ENCODE measurements at regions not wholly inside any gene's neighbourhood (a gene's known extent, or its start where the extent isn't known, plus 50 kb on each side); places are given as distances from the start of the nearest gene placed in this dataset.

GRCh38 chr5:87940775-87941174 lies 327.9 kb downstream of the TMEM161B start:
- Mint-ChIP-seq H3K36me3 (no peaks in the 10 kb centered on the region), H3K4me1 (ENCODE audit: unreplicated experiment) (peaks cover 10% of the 10 kb centered on the region), H3K9me3 (no peaks in the 10 kb centered on the region), H3K4me3 (no peak overlapping the region), H3K27me3 (no peaks in the 10 kb centered on the region), H3K27ac (no peak overlapping the region)
- TF ChIP-seq CTCF (conservative IDR thresholded peaks at IDR 0.05), result no peak
- no peak for DNase-seq (ENCODE audit: extremely low spot score, unreplicated experiment)

GRCh38 chr5:87936667-87937066 lies 332.0 kb downstream of the TMEM161B start:
- Mint-ChIP-seq H3K27me3 (no peaks in the 10 kb centered on the region), H3K36me3 (no peaks in the 10 kb centered on the region), H3K9me3 (no peaks in the 10 kb centered on the region), H3K4me1 (ENCODE audit: unreplicated experiment) (no peaks in the 10 kb centered on the region), H3K27ac (no peak overlapping the region), H3K4me3 (no peak overlapping the region)
- TF ChIP-seq CTCF (conservative IDR thresholded peaks at IDR 0.05), result no peak
- no peak for DNase-seq (ENCODE audit: extremely low spot score, unreplicated experiment)

GRCh38 chr5:87924436-87924835 lies 344.2 kb downstream of the TMEM161B start:
- Mint-ChIP-seq H3K4me3 (no peak overlapping the region), H3K9me3 (no peaks in the 10 kb centered on the region), H3K4me1 (ENCODE audit: unreplicated experiment) (no peaks in the 10 kb centered on the region), H3K36me3 (no peaks in the 10 kb centered on the region), H3K27ac (no peak overlapping the region), H3K27me3 (no peaks in the 10 kb centered on the region)
- no peak for TF ChIP-seq CTCF (conservative IDR thresholded peaks at IDR 0.05)
- no peak for DNase-seq (ENCODE audit: extremely low spot score, unreplicated experiment)

- Mint-ChIP-seq H3K36me3 (no peaks in the 10 kb centered on the region), H3K27ac (no peak overlapping the region), H3K9me3 (peaks cover 7% of the 10 kb centered on the region), H3K27me3 (no peaks in the 10 kb centered on the region), H3K4me3 (no peak overlapping the region), H3K4me1 (ENCODE audit: unreplicated experiment) (no peaks in the 10 kb centered on the region)
- TF ChIP-seq CTCF (conservative IDR thresholded peaks at IDR 0.05), result no peak
- no peak for DNase-seq (ENCODE audit: extremely low spot score, unreplicated experiment)
These were observed 352.3 kb downstream of the TMEM161B start for GRCh38 chr5:87916320-87916719.

- Mint-ChIP-seq H3K9me3 (peaks cover 7% of the 10 kb centered on the region), H3K27me3 (no peaks in the 10 kb centered on the region), H3K27ac (no peak overlapping the region), H3K4me1 (ENCODE audit: unreplicated experiment) (no peaks in the 10 kb centered on the region), H3K36me3 (no peaks in the 10 kb centered on the region), H3K4me3 (no peak overlapping the region)
- no peak for TF ChIP-seq CTCF (conservative IDR thresholded peaks at IDR 0.05)
- DNase-seq (ENCODE audit: extremely low spot score, unreplicated experiment), result no peak
These were observed 356.2 kb downstream of the TMEM161B start for GRCh38 chr5:87912419-87912818.

- no peaks in the 10 kb centered on the region for H3K27me3 Mint-ChIP-seq
- TF ChIP-seq CTCF (conservative IDR thresholded peaks at IDR 0.05), result no peak
These were observed 359.3 kb downstream of the TMEM161B start for GRCh38 chr5:87909382-87909781.

More at GRCh38 chr5:87909382-87909781, 359.3 kb downstream of the TMEM161B start:
- H3K36me3 Mint-ChIP-seq, result no peaks in the 10 kb centered on the region
- DNase-seq (ENCODE audit: extremely low spot score, unreplicated experiment), result no peak
- no peaks in the 10 kb centered on the region for H3K4me1 Mint-ChIP-seq (ENCODE audit: unreplicated experiment)
- no peak overlapping the region for H3K27ac Mint-ChIP-seq
- H3K4me3 Mint-ChIP-seq, result no peak overlapping the region
- peaks cover 7% of the 10 kb centered on the region for H3K9me3 Mint-ChIP-seq

Data from type B pancreatic cell (in vitro differentiated cells).